Endothelial cell (in vitro differentiated cells): ENCODE measurements at regions not wholly inside any gene's neighbourhood (a gene's known extent, or its start where the extent isn't known, plus 50 kb on each side); places are given as distances from the start of the nearest gene placed in this dataset.
"Not testable (repeated sequence)": the region's sequence is repeated elsewhere in the genome, so short reads cannot be mapped to it uniquely, and the experiment has no call there.

ENCODE experiments used
- DNase-seq: peaks from one replicate; pipeline ENCODE4 v3.0.0; 2021; ENCODE audit warnings: low spot score
- H3K27ac Mint-ChIP-seq: one replicate; pipeline ENCODE4 v1.8.0; 2021; ENCODE audit warnings: mixed read lengths, inconsistent platforms; ENCODE audit not compliant: unreplicated experiment
- H3K27me3 Mint-ChIP-seq: one replicate; pipeline ENCODE4 v1.8.0; 2021; ENCODE audit warnings: mild to moderate bottlenecking, moderate library complexity, mixed read lengths, inconsistent platforms; ENCODE audit not compliant: unreplicated experiment
- H3K36me3 Mint-ChIP-seq: one replicate; pipeline ENCODE4 v1.8.0; 2021; ENCODE audit warnings: mild to moderate bottlenecking, low read depth, mixed read lengths, inconsistent platforms; ENCODE audit not compliant: unreplicated experiment
- H3K4me1 Mint-ChIP-seq: one replicate; pipeline ENCODE4 v1.8.0; 2021; ENCODE audit warnings: mild to moderate bottlenecking, mixed read lengths, inconsistent platforms; ENCODE audit not compliant: unreplicated experiment
- H3K4me3 Mint-ChIP-seq: one replicate; pipeline ENCODE4 v1.8.0; 2021; ENCODE audit warnings: mild to moderate bottlenecking, mixed read lengths, inconsistent platforms; ENCODE audit not compliant: unreplicated experiment
- H3K9me3 Mint-ChIP-seq: one replicate; pipeline ENCODE4 v1.8.0; 2021; ENCODE audit warnings: mixed read lengths, inconsistent platforms; ENCODE audit not compliant: unreplicated experiment
- CTCF ChIP-seq: fragments of 200-600 bp; sonication (generic); IDR thresholded peaks from one replicate; pipeline ENCODE4 v1.5.0; 2021; ENCODE audit warnings: antibody characterized with exemption; ENCODE audit not compliant: unreplicated experiment

- H3K9me3 Mint-ChIP-seq = no peaks in the 10 kb centered on the region
- DNase-seq = no peak
- H3K27me3 Mint-ChIP-seq = peaks cover 4% of the 10 kb centered on the region
- no peaks in the 10 kb centered on the region for H3K36me3 Mint-ChIP-seq
- no peak for TF ChIP-seq CTCF
- H3K4me3 Mint-ChIP-seq = no peak overlapping the region
- H3K4me1 Mint-ChIP-seq = no peaks in the 10 kb centered on the region
- H3K27ac Mint-ChIP-seq = no peak overlapping the region
Observed at GRCh38 chr6:86152546-86152945, 509.9 kb upstream of the SYNCRIP start.

GRCh38 chr6:86148586-86148985, 505.9 kb upstream of the SYNCRIP start:
- Mint-ChIP-seq H3K27ac (no peak overlapping the region), H3K36me3 (no peaks in the 10 kb centered on the region), H3K27me3 (peaks cover 4% of the 10 kb centered on the region), H3K4me1 (no peaks in the 10 kb centered on the region), H3K4me3 (no peak overlapping the region), H3K9me3 (no peaks in the 10 kb centered on the region)
- no peak for DNase-seq
- TF ChIP-seq CTCF = no peak

GRCh38 chr6:86147859-86148258, 505.2 kb upstream of the SYNCRIP start:
- no peak overlapping the region for H3K4me3 Mint-ChIP-seq
- no peak overlapping the region for H3K27ac Mint-ChIP-seq
- no peaks in the 10 kb centered on the region for H3K9me3 Mint-ChIP-seq
- H3K36me3 Mint-ChIP-seq = no peaks in the 10 kb centered on the region
- H3K27me3 Mint-ChIP-seq = peaks cover 2% of the 10 kb centered on the region
- DNase-seq = no peak
- TF ChIP-seq CTCF = no peak
- H3K4me1 Mint-ChIP-seq = no peaks in the 10 kb centered on the region

- no peak overlapping the region for H3K4me3 Mint-ChIP-seq
- no peak for DNase-seq
- H3K4me1 Mint-ChIP-seq = no peaks in the 10 kb centered on the region
- H3K27me3 Mint-ChIP-seq = no peaks in the 10 kb centered on the region
- no peaks in the 10 kb centered on the region for H3K9me3 Mint-ChIP-seq
- H3K27ac Mint-ChIP-seq = no peak overlapping the region
- no peaks in the 10 kb centered on the region for H3K36me3 Mint-ChIP-seq
- TF ChIP-seq CTCF = no peak
Observed at GRCh38 chr6:86147311-86147710, 504.6 kb upstream of the SYNCRIP start.

- H3K4me3 Mint-ChIP-seq, H3K4me1 Mint-ChIP-seq, H3K36me3 Mint-ChIP-seq, H3K27ac Mint-ChIP-seq, DNase-seq, H3K27me3 Mint-ChIP-seq, H3K9me3 Mint-ChIP-seq: not testable (repeated sequence)
Observed at GRCh38 chr6:86146751-86147150, 504.1 kb upstream of the SYNCRIP start.

- Mint-ChIP-seq H3K4me1 (no peaks in the 10 kb centered on the region), H3K4me3 (no peak overlapping the region)
Observed at GRCh38 chr6:86142326-86142725, 499.6 kb upstream of the SYNCRIP start.

More at GRCh38 chr6:86142326-86142725, 499.6 kb upstream of the SYNCRIP start:
- no peak for TF ChIP-seq CTCF
- no peaks in the 10 kb centered on the region for H3K36me3 Mint-ChIP-seq
- H3K9me3 Mint-ChIP-seq = no peaks in the 10 kb centered on the region
- H3K27me3 Mint-ChIP-seq = no peaks in the 10 kb centered on the region
- no peak for DNase-seq
- no peak overlapping the region for H3K27ac Mint-ChIP-seq
